Natural killer cell treated with Interleukin-12 subunit alpha and Interleukin-12 subunit beta and Interleukin-15 and Interleukin-18, amount 100 ng/mL, for 72 hours (primary cell): ENCODE measurements at regions not wholly inside any gene's neighbourhood (a gene's known extent, or its start where the extent isn't known, plus 50 kb on each side); places are given as distances from the start of the nearest gene placed in this dataset.

Experiments used
- ATAC-seq, 2 donors: fragments of 150-1000 bp; cut with Tn5 transposase in 1 of 2; sonication (Bioruptor Pico), chemical (Tn5 transposase) in 1 of 2; 2 replicates each; pipeline ENCODE4 v1.10.0; 2021
- DNase-seq: peaks from one replicate; pipeline ENCODE4 v3.0.0; 2022; ENCODE audit warnings: low spot score
- H3K27ac Mint-ChIP-seq, 2 donors: 1 replicate in 1 of 2; 2 replicates in 1 of 2; pipeline ENCODE4 v1.8.0; 2022; ENCODE audit warnings: mixed read lengths in 2 of 2, mild to moderate bottlenecking in 1 of 2, moderate library complexity in 1 of 2
- H3K27me3 Mint-ChIP-seq, 2 donors: 1 replicate in 1 of 2; 2 replicates in 1 of 2; pipeline ENCODE4 v1.8.0; 2022; ENCODE audit warnings: mixed read lengths in 2 of 2
- H3K36me3 Mint-ChIP-seq: one replicate; pipeline ENCODE4 v1.8.0; 2022; ENCODE audit warnings: mixed read lengths
- H3K4me1 Mint-ChIP-seq, 2 donors: 1 replicate in 1 of 2; 2 replicates in 1 of 2; pipeline ENCODE4 v1.8.0; 2022; ENCODE audit warnings: low read depth in 2 of 2, mixed read lengths in 2 of 2, mild to moderate bottlenecking in 1 of 2
- H3K4me3 Mint-ChIP-seq: one replicate; pipeline ENCODE4 v1.8.0; 2022; ENCODE audit warnings: mixed read lengths
- H3K9me3 Mint-ChIP-seq: 2 replicates; pipeline ENCODE4 v1.8.0; 2022; ENCODE audit warnings: mixed read lengths

DNA sequence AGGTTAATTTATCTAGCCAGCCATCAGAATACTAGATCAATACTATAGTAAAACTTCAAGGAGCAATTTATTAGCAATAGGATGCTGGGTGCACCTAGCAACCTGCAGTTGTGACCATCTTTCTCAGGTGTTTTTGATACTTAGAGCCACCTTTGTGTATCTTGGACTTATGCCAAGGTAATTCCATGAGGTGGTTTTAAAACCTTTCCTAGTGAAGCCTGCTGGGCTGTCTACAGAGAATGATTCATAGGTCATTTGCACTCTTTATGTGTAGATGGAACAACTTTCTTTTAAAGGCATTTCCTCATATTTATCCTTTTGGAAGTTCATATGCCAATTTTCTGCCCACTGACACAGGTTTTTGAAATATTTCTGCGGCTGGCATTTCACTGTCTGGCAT, 1030.1 kb upstream of the POU3F3 start:
- no peak overlapping the region for H3K27ac Mint-ChIP-seq
- peaks cover 23% of the 10 kb centered on the region for H3K9me3 Mint-ChIP-seq
- no peaks in the 10 kb centered on the region for H3K4me1 Mint-ChIP-seq
- no peaks in the 10 kb centered on the region for H3K27me3 Mint-ChIP-seq
- no peaks in the 10 kb centered on the region for H3K36me3 Mint-ChIP-seq
- DNase-seq (no peak), ATAC-seq (no peak)
- no peak overlapping the region for H3K4me3 Mint-ChIP-seq

DNA sequence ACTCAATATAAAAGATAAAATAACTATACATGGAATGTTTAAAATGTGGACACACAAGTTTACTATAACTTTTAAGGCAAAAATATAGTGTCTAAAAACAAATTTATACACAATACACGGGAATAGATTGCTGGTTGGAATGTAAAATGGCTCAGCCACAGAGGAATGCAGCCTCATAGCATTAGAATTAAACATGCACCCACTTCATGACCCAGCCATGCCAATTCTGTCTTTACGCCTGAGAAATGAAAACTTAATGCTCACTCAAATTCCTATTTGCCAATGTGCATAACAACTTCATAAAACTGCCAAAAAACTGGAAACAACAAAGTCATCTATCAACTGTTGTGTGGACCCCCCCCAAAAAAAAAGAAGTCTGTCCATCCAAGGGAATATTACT, 1006.6 kb upstream of the POU3F3 start:
- Mint-ChIP-seq H3K4me1 (no peaks in the 10 kb centered on the region), H3K9me3 (peaks cover 12% of the 10 kb centered on the region), H3K27ac (no peak overlapping the region), H3K27me3 (no peaks in the 10 kb centered on the region), H3K36me3 (no peaks in the 10 kb centered on the region), H3K4me3 (no peak overlapping the region)
- DNase-seq (no peak), ATAC-seq (no peak)

DNA sequence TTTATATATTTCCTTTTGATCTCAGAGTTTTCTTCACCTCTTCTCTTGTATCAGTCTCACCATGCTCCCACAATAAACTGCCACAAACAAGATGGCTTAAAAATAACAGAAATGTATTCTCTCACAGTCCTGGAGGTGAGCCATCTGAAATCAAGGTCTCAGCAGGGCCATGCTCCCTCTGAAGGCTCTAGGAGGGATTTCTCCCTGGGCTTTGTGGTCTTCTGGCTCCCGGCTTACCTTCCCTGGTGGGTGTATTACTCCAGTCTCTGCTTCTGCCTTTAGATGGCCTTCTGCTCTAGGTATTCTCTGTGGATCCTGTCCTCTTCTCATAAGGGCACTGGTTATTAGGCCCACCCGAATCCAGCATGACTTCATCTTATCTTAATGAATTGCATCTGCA, 994.7 kb upstream of the POU3F3 start:
- Mint-ChIP-seq H3K36me3 (no peaks in the 10 kb centered on the region), H3K4me3 (no peak overlapping the region), H3K27me3 (no peaks in the 10 kb centered on the region), H3K9me3 (peaks cover 2% of the 10 kb centered on the region), H3K4me1 (no peaks in the 10 kb centered on the region), H3K27ac (no peak overlapping the region)
- DNase-seq (no peak), ATAC-seq (no peak)

GRCh38 chr2:103860016-103860415, 993.9 kb upstream of the POU3F3 start:
- DNase-seq (no peak), ATAC-seq (no peak)
- H3K36me3 Mint-ChIP-seq = no peaks in the 10 kb centered on the region
- peaks cover 2% of the 10 kb centered on the region for H3K9me3 Mint-ChIP-seq
- H3K4me1 Mint-ChIP-seq = no peaks in the 10 kb centered on the region
- no peak overlapping the region for H3K4me3 Mint-ChIP-seq
- H3K27me3 Mint-ChIP-seq = no peaks in the 10 kb centered on the region
- H3K27ac Mint-ChIP-seq = no peak overlapping the region

- Mint-ChIP-seq H3K4me1 (no peaks in the 10 kb centered on the region), H3K27me3 (no peaks in the 10 kb centered on the region), H3K4me3 (no peak overlapping the region), H3K27ac (no peak overlapping the region), H3K9me3 (peaks cover 3% of the 10 kb centered on the region), H3K36me3 (no peaks in the 10 kb centered on the region)
- DNase-seq (no peak), ATAC-seq (no peak)
Observed at GRCh38 chr2:103868396-103868795, 985.5 kb upstream of the POU3F3 start.

- no peaks in the 10 kb centered on the region for H3K36me3 Mint-ChIP-seq
- H3K27ac Mint-ChIP-seq = no peak overlapping the region
- ATAC-seq (no peak), DNase-seq (no peak)
- peaks cover 7% of the 10 kb centered on the region for H3K9me3 Mint-ChIP-seq
- H3K4me1 Mint-ChIP-seq = no peaks in the 10 kb centered on the region
- H3K27me3 Mint-ChIP-seq = no peaks in the 10 kb centered on the region
- H3K4me3 Mint-ChIP-seq = no peak overlapping the region
Observed at GRCh38 chr2:103873716-103874351, 980.1 kb upstream of the POU3F3 start.

DNA sequence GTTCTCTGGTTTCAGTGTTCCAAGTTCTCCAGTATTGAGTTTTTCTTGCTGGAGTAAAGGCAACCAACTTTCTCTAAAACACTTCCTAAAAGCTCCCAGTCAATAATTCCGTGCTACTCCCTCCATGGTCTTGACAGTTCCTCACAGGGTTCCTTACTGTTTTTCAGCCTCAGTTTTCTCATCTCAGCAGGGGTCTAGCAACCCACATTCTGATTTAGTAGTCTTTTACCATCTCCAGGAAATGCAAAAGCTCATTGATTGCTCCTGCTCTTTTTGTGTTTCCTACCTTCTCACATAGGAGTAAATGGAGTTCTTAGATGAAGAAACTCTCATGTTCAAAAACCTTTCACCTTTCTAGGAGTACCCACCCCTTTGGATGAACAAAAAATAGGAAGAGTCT, 978.8 kb upstream of the POU3F3 start:
- DNase-seq = no peak
- H3K27ac Mint-ChIP-seq = no peak overlapping the region
- H3K27me3 Mint-ChIP-seq = no peaks in the 10 kb centered on the region
- no peak for ATAC-seq
- H3K4me3 Mint-ChIP-seq = no peak overlapping the region
- H3K36me3 Mint-ChIP-seq = no peaks in the 10 kb centered on the region
- peaks cover 7% of the 10 kb centered on the region for H3K9me3 Mint-ChIP-seq
- H3K4me1 Mint-ChIP-seq = no peaks in the 10 kb centered on the region

DNA sequence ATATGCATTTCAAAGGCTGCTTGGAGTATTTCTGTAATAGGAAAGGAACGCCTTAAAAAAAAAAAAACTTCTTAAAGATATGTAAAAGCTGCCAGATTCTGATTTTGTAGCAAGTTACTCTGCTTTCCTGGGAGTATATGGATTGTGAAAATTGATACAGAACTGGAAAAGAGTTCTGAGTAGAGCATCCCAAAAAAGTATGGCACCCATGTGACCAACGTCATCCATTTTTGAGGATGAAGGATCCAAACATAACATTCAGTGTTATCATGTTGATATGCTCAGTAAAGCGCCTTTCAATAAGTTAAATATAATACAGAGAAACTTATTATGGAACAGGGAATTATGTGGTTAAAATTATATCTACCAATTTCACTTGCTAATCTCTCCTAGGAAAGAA, 978.4 kb upstream of the POU3F3 start:
- no peaks in the 10 kb centered on the region for H3K36me3 Mint-ChIP-seq
- ATAC-seq (no peak), DNase-seq (no peak)
- H3K27me3 Mint-ChIP-seq = no peaks in the 10 kb centered on the region
- no peak overlapping the region for H3K4me3 Mint-ChIP-seq
- peaks cover 7% of the 10 kb centered on the region for H3K9me3 Mint-ChIP-seq
- H3K4me1 Mint-ChIP-seq = no peaks in the 10 kb centered on the region
- no peak overlapping the region for H3K27ac Mint-ChIP-seq

- no peak overlapping the region for H3K27ac Mint-ChIP-seq
- no peaks in the 10 kb centered on the region for H3K4me1 Mint-ChIP-seq
- ATAC-seq (no peak), DNase-seq (no peak)
- no peaks in the 10 kb centered on the region for H3K27me3 Mint-ChIP-seq
- H3K4me3 Mint-ChIP-seq = no peak overlapping the region
- H3K36me3 Mint-ChIP-seq = no peaks in the 10 kb centered on the region
- peaks cover 5% of the 10 kb centered on the region for H3K9me3 Mint-ChIP-seq
Observed at GRCh38 chr2:103876611-103877010, 977.3 kb upstream of the POU3F3 start.

GRCh38 chr2:103879101-103879500, 974.8 kb upstream of the POU3F3 start:
- DNase-seq (no peak), ATAC-seq (no peak)
- Mint-ChIP-seq H3K4me3 (no peak overlapping the region), H3K9me3 (peaks cover 9% of the 10 kb centered on the region), H3K27ac (no peak overlapping the region), H3K27me3 (no peaks in the 10 kb centered on the region), H3K36me3 (no peaks in the 10 kb centered on the region), H3K4me1 (no peaks in the 10 kb centered on the region)

DNA sequence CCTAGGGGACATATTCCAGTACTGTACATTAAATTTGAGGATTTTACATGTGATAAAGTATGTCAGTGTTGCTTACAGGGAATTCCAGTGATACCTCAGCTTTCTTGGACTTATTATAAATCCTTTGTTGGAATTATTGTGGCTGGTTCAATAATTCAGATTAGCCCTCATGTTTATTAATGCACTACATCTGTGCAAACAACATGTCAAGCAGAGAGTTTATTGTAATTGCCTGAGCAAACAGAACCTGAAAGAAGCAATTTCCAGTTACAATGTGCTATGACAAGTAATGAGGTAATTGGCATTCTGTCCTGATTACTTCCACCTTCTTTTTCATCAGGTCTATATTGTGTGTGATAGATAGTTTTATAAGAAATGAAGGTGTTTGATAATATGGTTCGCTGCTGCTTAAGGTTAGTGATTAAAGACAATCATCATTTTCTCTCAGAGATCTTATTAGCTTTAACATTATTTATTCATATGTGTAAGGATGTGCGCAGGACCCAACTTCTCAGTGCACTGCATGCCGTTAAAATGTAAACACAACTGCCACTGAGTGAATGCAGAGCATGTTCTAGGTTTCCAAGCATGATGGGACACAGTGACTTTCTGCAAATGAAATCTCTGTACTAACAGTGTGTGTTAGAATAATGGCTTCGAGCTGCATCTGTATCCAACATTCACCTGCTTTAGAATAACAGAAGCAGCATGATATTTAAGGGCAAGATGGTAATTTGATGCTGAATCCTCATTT, 973.7 kb upstream of the POU3F3 start:
- H3K36me3 Mint-ChIP-seq = no peaks in the 10 kb centered on the region
- DNase-seq (no peak), ATAC-seq (no peak)
- H3K4me3 Mint-ChIP-seq = no peak overlapping the region
- no peaks in the 10 kb centered on the region for H3K27me3 Mint-ChIP-seq
- H3K9me3 Mint-ChIP-seq = peaks cover 6% of the 10 kb centered on the region
- H3K4me1 Mint-ChIP-seq = no peaks in the 10 kb centered on the region
- H3K27ac Mint-ChIP-seq = no peak overlapping the region

DNA sequence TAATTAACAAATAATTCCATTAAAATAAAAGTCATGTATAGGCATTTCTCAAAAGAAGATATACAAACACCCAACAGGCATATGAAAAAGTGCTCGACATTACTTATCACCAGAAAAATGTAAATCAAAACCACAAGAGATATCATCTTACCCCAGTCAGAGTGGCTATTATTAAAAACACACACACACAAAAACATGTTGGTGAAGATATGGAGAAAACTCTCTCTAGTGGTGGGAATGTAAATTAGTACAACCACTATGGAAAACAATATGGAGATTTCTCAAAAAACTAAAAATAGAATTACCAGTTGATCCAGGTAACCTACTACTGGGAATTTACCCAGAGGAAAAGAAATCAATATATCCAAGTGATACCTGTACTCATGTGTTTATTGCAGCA, 966.3 kb upstream of the POU3F3 start:
- Mint-ChIP-seq H3K27ac (no peak overlapping the region), H3K36me3 (no peaks in the 10 kb centered on the region), H3K27me3 (no peaks in the 10 kb centered on the region), H3K4me1 (no peaks in the 10 kb centered on the region), H3K9me3 (peaks cover 16% of the 10 kb centered on the region), H3K4me3 (no peak overlapping the region)
- ATAC-seq (no peak), DNase-seq (no peak)

- H3K4me1 Mint-ChIP-seq = no peaks in the 10 kb centered on the region
- peaks cover 6% of the 10 kb centered on the region for H3K9me3 Mint-ChIP-seq
Observed at GRCh38 chr2:103896182-103896581, 957.7 kb upstream of the POU3F3 start.

GRCh38 chr2:103898561-103898960, 955.4 kb upstream of the POU3F3 start:
- Mint-ChIP-seq H3K27me3 (no peaks in the 10 kb centered on the region), H3K27ac (no peak overlapping the region), H3K9me3 (peaks cover 6% of the 10 kb centered on the region), H3K36me3 (no peaks in the 10 kb centered on the region), H3K4me1 (no peaks in the 10 kb centered on the region), H3K4me3 (no peak overlapping the region)
- DNase-seq (no peak), ATAC-seq (no peak)

More at GRCh38 chr2:103896182-103896581, 957.7 kb upstream of the POU3F3 start:
- ATAC-seq (no peak), DNase-seq (no peak)
- no peak overlapping the region for H3K27ac Mint-ChIP-seq
- H3K4me3 Mint-ChIP-seq = no peak overlapping the region
- H3K27me3 Mint-ChIP-seq = no peaks in the 10 kb centered on the region
- no peaks in the 10 kb centered on the region for H3K36me3 Mint-ChIP-seq

DNA sequence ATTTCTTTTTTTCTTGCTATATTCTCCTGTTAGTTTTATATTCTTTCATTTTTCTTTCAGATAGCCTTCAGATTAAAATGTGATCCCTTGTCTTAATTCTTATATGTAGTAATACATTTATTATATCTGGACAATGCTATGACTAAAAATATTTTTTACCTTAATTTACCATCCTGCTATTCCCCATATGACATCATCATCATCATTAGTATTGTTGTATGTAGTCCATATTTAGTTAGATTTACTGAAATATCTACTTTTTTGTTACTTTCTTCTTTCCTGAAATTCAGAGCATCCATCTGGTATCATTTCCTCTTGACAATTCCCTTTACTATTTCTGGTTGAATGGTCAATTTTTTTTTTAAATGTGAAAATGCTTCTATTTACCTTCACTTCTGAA, 951.6 kb upstream of the POU3F3 start:
- Mint-ChIP-seq H3K27ac (no peak overlapping the region), H3K9me3 (peaks cover 9% of the 10 kb centered on the region), H3K27me3 (no peaks in the 10 kb centered on the region), H3K4me1 (no peaks in the 10 kb centered on the region), H3K36me3 (no peaks in the 10 kb centered on the region), H3K4me3 (no peak overlapping the region)
- ATAC-seq (no peak), DNase-seq (no peak)
